K562 (cell line): ENCODE measurements at regions not wholly inside any gene's neighbourhood (a gene's known extent, or its start where the extent isn't known, plus 50 kb on each side); places are given as distances from the start of the nearest gene placed in this dataset.

Source experiments
- ATAC-seq: fragments of 200-7000 bp; cut with Tn5 transposase; 3 replicates; pipeline ENCODE4 v1.9.1; 2020; ENCODE audit warnings: moderate library complexity
- BruUV-seq: library from RNA; stranded (reverse); fragments of 400-500 nt; replicated peaks from 2 replicates; lab custom pipeline; 2021; lab: Mats Ljungman, UMichigan
- CTCF ChIA-PET: fragments of 300-600 bp; formaldehyde crosslinking; extraction: SDS; loops from one replicate; lab custom pipeline; 2021; ENCODE audit warnings: low intra/inter-chr PET ratio; lab: Yijun Ruan, JAX
- POLR2A ChIA-PET: fragments of 300-600, 350-650 bp; sonication (Branson Sonifier 250); formaldehyde crosslinking; extraction: SDS; loops from one replicate; lab custom pipeline; 2021; ENCODE audit warnings: antibody characterized with exemption, inconsistent platforms; lab: Yijun Ruan, JAX
- DNase-seq, 4 experiments: peaks; one replicate each; pipeline versions ENCODE4 v3.0.0 to v3.0.0-alpha.2; 2011 to 2018; ENCODE audit warnings: low spot score in 3 of 4, mixed read lengths in 3 of 4; ENCODE audit errors: extremely low read depth in 1 of 4
- FAIRE-seq: peaks from 2 replicates; lab custom pipeline; 2011; peaks lifted over from hg19 to GRCh38; lab: Jason Lieb, UNC
- H2AFZ ChIP-seq: 2 replicates; pipeline ENCODE4 v1.6.0; 2011; ENCODE audit warnings: low read depth, low read length, control low read depth, inconsistent platforms
- H3K27ac ChIP-seq: fragments of 200-600 bp; 3 replicates; pipeline ENCODE4 v1.8.0; 2011; ENCODE audit warnings: low read depth, mild to moderate bottlenecking, control low read depth, inconsistent platforms, low read length, moderate library complexity, mixed read lengths; ENCODE audit errors: extremely low read depth
- H3K27me3 ChIP-seq, 2 experiments: fragments of 300-600 bp in 1 of 2; 2 replicates in 1 of 2; 3 replicates in 1 of 2; pipeline versions ENCODE4 v1.6.0 to v1.8.0; 2011; ENCODE audit warnings: inconsistent platforms in 2 of 2, low read length in 2 of 2, mild to moderate bottlenecking in 1 of 2, mixed read lengths in 1 of 2, moderate library complexity in 1 of 2; ENCODE audit not compliant: control insufficient read depth in 2 of 2, insufficient read depth in 2 of 2
- H3K36me3 ChIP-seq: fragments of 300-600 bp; 3 replicates; pipeline ENCODE4 v1.8.0; 2011; ENCODE audit warnings: mild to moderate bottlenecking, low read length, inconsistent platforms; ENCODE audit not compliant: control insufficient read depth, insufficient read depth
- H3K4me1 ChIP-seq, 2 experiments: fragments of 200-600 bp in 1 of 2; replicated peaks in 1 of 2; 2 replicates in 1 of 2; 3 replicates in 1 of 2; pipeline versions ENCODE4 v1.5.1 to v1.8.0; 2011; ENCODE audit warnings: inconsistent platforms in 2 of 2, low read length in 2 of 2, mild to moderate bottlenecking in 1 of 2, mixed read lengths in 1 of 2, moderate library complexity in 1 of 2; ENCODE audit not compliant: control insufficient read depth in 2 of 2, insufficient read depth in 2 of 2
- H3K4me2 ChIP-seq: 2 replicates; pipeline ENCODE4 v1.6.1; 2011; ENCODE audit warnings: low read length, control low read depth, inconsistent platforms, mixed read lengths; ENCODE audit not compliant: insufficient read depth
- H3K4me3 ChIP-seq: fragments of 200-600 bp; sonication (generic), shearing (Covaris generic); 2 replicates; pipeline ENCODE4 v1.5.1; 2016; ENCODE audit warnings: control low read depth, inconsistent platforms
- H3K79me2 ChIP-seq: fragments of 200-600 bp; 3 replicates; pipeline ENCODE4 v1.8.0; 2011; ENCODE audit warnings: low read length, inconsistent platforms; ENCODE audit not compliant: control insufficient read depth, insufficient read depth
- H3K9ac ChIP-seq, 2 experiments: 2 replicates each; pipeline versions ENCODE4 v1.6.0 to v1.6.1; 2011; ENCODE audit warnings: low read depth in 2 of 2, low read length in 2 of 2, control low read depth in 1 of 2, inconsistent platforms in 1 of 2, mild to moderate bottlenecking in 1 of 2, mixed read lengths in 1 of 2; ENCODE audit not compliant: insufficient read depth in 1 of 2
- H3K9me1 ChIP-seq: one replicate; pipeline ENCODE4 v1.6.0; 2011; ENCODE audit warnings: inconsistent platforms, mild to moderate bottlenecking, low read length, moderate library complexity; ENCODE audit not compliant: control insufficient read depth, insufficient read depth
- H3K9me3 ChIP-seq: replicated peaks from 2 replicates; pipeline ENCODE4 v1.5.1; 2011; ENCODE audit warnings: low read depth, low read length, inconsistent platforms; ENCODE audit not compliant: control insufficient read depth, insufficient read depth
- H4K20me1 ChIP-seq: replicated peaks from 2 replicates; pipeline ENCODE4 v1.6.1; 2011; ENCODE audit warnings: low read length, inconsistent platforms, mixed read lengths; ENCODE audit not compliant: control insufficient read depth, insufficient read depth
- BCOR ChIP-seq: fragments of 450-650 bp; IDR thresholded peaks from 2 replicates; pipeline ENCODE4 v1.6.1; 2016
- BDP1 ChIP-seq: IDR thresholded peaks from 3 replicates; pipeline ENCODE4 v1.6.1; 2011; ENCODE audit not compliant: insufficient read length, insufficient read depth
- C11orf30 ChIP-seq: fragments of 450-650 bp; IDR thresholded peaks from 2 replicates; pipeline ENCODE4 v1.6.1; 2016; ENCODE audit warnings: low read depth, mild to moderate bottlenecking
- CBFA2T3 ChIP-seq: fragments of 450-650 bp; IDR thresholded peaks from 2 replicates; pipeline ENCODE4 v1.6.1; 2017
- DDX20 ChIP-seq: fragments of 450-650 bp; IDR thresholded peaks from 2 replicates; pipeline ENCODE4 v1.6.1; 2016; ENCODE audit warnings: missing genetic modification characterization, low read depth, mild to moderate bottlenecking, missing compliant biosample characterization, moderate library complexity
- DMBX1 ChIP-seq: fragments of 250-450 bp; sonication (Bioruptor Pico); IDR thresholded peaks from 2 replicates; pipeline ENCODE4 v1.8.0; 2022; ENCODE audit warnings: inconsistent platforms, mild to moderate bottlenecking, moderate library complexity, borderline replicate concordance
- EP300 ChIP-seq: IDR thresholded peaks from 2 replicates; pipeline ENCODE4 v1.6.1; 2012; ENCODE audit warnings: low read length, improper control_type of control experiment
- GABPA ChIP-seq: fragments of 200-800 bp; sonication (Bioruptor generic); conservative IDR thresholded peaks from 2 replicates; pipeline ENCODE4 v1.6.1; 2016; ENCODE audit warnings: low read depth, missing genetic modification characterization, missing compliant biosample characterization
- HBP1 ChIP-seq: fragments of 450-650 bp; formaldehyde crosslinking; IDR thresholded peaks from 2 replicates; pipeline ENCODE4 v1.4.0; 2022; ENCODE audit warnings: missing genetic modification characterization
- HMG20A ChIP-seq: fragments of 450-650 bp; formaldehyde crosslinking; conservative IDR thresholded peaks from 2 replicates; pipeline ENCODE4 v1.4.0; 2020; ENCODE audit warnings: mild to moderate bottlenecking, mixed read lengths
- NFRKB ChIP-seq: fragments of 450-650 bp; IDR thresholded peaks from 2 replicates; pipeline ENCODE4 v1.6.1; 2016; ENCODE audit warnings: low read depth
- NFXL1 ChIP-seq: fragments of 450-650 bp; formaldehyde crosslinking; IDR thresholded peaks from 2 replicates; pipeline ENCODE4 v1.4.0; 2021; ENCODE audit warnings: mild to moderate bottlenecking
- SMAD1 ChIP-seq: fragments of 150-350 bp; IDR thresholded peaks from 2 replicates; pipeline ENCODE4 v1.6.1; 2014; ENCODE audit warnings: low read length, low read depth; ENCODE audit not compliant: partially characterized antibody
- TBL1XR1 ChIP-seq, 2 experiments: IDR thresholded peaks; 2 replicates each; pipeline ENCODE4 v1.6.1; 2012; ENCODE audit warnings: improper control_type of control experiment in 2 of 2, low read length in 2 of 2, mild to moderate bottlenecking in 1 of 2
- XRCC5 ChIP-seq: fragments of 200-400 bp; formaldehyde crosslinking; IDR thresholded peaks from 2 replicates; pipeline ENCODE4 v1.6.1; 2017; ENCODE audit warnings: low read depth, mild to moderate bottlenecking, low read length
- ZNF175 ChIP-seq: fragments of 200-800 bp; sonication (Bioruptor generic); IDR thresholded peaks from 2 replicates; pipeline ENCODE4 v1.6.1; 2016; ENCODE audit warnings: low read depth, mild to moderate bottlenecking, missing genetic modification characterization, missing compliant biosample characterization
- ZNF41 ChIP-seq: fragments of 250-450 bp; sonication (Bioruptor Pico); conservative IDR thresholded peaks from 2 replicates; pipeline ENCODE4 v1.4.0; 2020; ENCODE audit warnings: mild to moderate bottlenecking
- ZNF778 ChIP-seq: fragments of 450-650 bp; formaldehyde crosslinking; IDR thresholded peaks from 2 replicates; pipeline ENCODE4 v1.4.0; 2020; ENCODE audit warnings: mild to moderate bottlenecking, moderate library complexity
- WGBS: fragments of 100-300 bp; shearing (Covaris generic); methylation state at CpG from one replicate; pipeline ENCODE4 v1.1.6; 2016; ENCODE audit warnings: low coverage, mixed read lengths; ENCODE audit not compliant: insufficient coverage; ENCODE audit errors: missing lambda C conversion rate; 5-methylcytosine and 5-hydroxymethylcytosine counted together
- in situ Hi-C: fragments of 300-500 bp; cut with MboI; formaldehyde crosslinking; loops from 4 replicates; pipeline ENCODE4 v1.15.0; 2018; ENCODE audit warnings: inconsistent platforms, mixed read lengths
- intact Hi-C: fragments of 100-400 bp; cut with micrococcal nuclease; formaldehyde crosslinking; loops from 2 replicates; pipeline ENCODE4 v1.14.2; 2022

- CTCF ChIA-PET: no interaction called here
- WGBS: 75% methylated on average over 2 of the region's 2 CpGs
These were observed 66.8 kb upstream of the CTAGE1 start for GRCh38 chr18:22484471-22484870.

GRCh38 chr18:22485808-22486244 lies 68.1 kb upstream of the CTAGE1 start:
- no peaks in the 10 kb centered on the region for H3K79me2 ChIP-seq
- H3K4me2 ChIP-seq: no peak overlapping the region
- no TSS peak for BruUV-seq
- H3K4me1 ChIP-seq: peaks cover 0 to 22% of the 10 kb centered on the region in 2 experiments; a peak in 3 of 5 replicates
- no peaks in the 10 kb centered on the region for H4K20me1 ChIP-seq
- ChIA-PET CTCF (no interaction called here), POLR2A (interaction anchor here (0.9 to 1.0 kb wide), 2 partner anchors 13 to 14 kb away, joined by 3 to 4 read pairs; no protein-coding TSS in a partner anchor)
- 10% methylated on average over 6 of the region's 6 CpGs for WGBS
- peak overlapping the region; percentile 57 for H2AFZ ChIP-seq
- H3K36me3 ChIP-seq: no peaks in the 10 kb centered on the region
- in situ Hi-C loops: no loop called here
- H3K9ac ChIP-seq: no peak overlapping the region
- ATAC-seq: peak; percentile 46
- intact Hi-C loops: no loop called here
- DNase-seq: no peak
- H3K9me1 ChIP-seq: no peaks in the 10 kb centered on the region
- no peaks in the 10 kb centered on the region for H3K27me3 ChIP-seq
- no peak overlapping the region for H3K27ac ChIP-seq
- H3K9me3 ChIP-seq: no peaks in the 10 kb centered on the region
- FAIRE-seq: no peak
- no peak overlapping the region for H3K4me3 ChIP-seq
- no peak for TF ChIP-seq ZNF778 (CRISPR knock-in tag)
- no peak for TF ChIP-seq BCOR
- TF ChIP-seq GABPA (tag): 0 out of 2 replicates have a peak, but pooled peaks have one; percentile 13
- peak; percentile 92 for TF ChIP-seq ZNF175 (CRISPR knock-in tag)
- TF ChIP-seq HBP1 (CRISPR knock-in tag): peak; percentile 57; the same call in 1 of the 2 replicates
- TF ChIP-seq C11orf30: no peak
- TF ChIP-seq HMG20A (CRISPR knock-in tag): no peak
- no peak for TF ChIP-seq CBFA2T3
- no peak for TF ChIP-seq TBL1XR1 (IDR thresholded peaks at IDR 0.05; ENCODE audit: low read length in 2 of 2)
- no peak for TF ChIP-seq DDX20 (tag)
- no peak for TF ChIP-seq BDP1
- no peak for TF ChIP-seq ZNF41 (CRISPR knock-in tag)
- TF ChIP-seq XRCC5: no peak
- no peak for TF ChIP-seq EP300
- TF ChIP-seq NFRKB: no peak
- TF ChIP-seq NFXL1 (CRISPR knock-in tag): 0 out of 2 replicates have a peak, but pooled peaks have one; percentile 10

More at GRCh38 chr18:22484471-22484870, 66.8 kb upstream of the CTAGE1 start:
- H2AFZ ChIP-seq: 0 out of 2 replicates have a peak overlapping the region, but pooled peaks have one; percentile 1
- POLR2A ChIA-PET: no interaction called here
- no peaks in the 10 kb centered on the region for H3K9me3 ChIP-seq
- H3K79me2 ChIP-seq: no peaks in the 10 kb centered on the region
- no peak overlapping the region for H3K4me2 ChIP-seq
- in situ Hi-C loops: no loop called here
- no peak overlapping the region for H3K27ac ChIP-seq
- peak in 1 of 4 experiments; percentile 3 for DNase-seq
- intact Hi-C loops: no loop called here
- H4K20me1 ChIP-seq: no peaks in the 10 kb centered on the region
- H3K4me1 ChIP-seq: peaks cover 0 to 17% of the 10 kb centered on the region in 2 experiments; a peak in 3 of 5 replicates
- no TSS peak for BruUV-seq
- TF ChIP-seq SMAD1 (no peak), DMBX1 (CRISPR knock-in tag) (0 out of 2 replicates have a peak, but pooled peaks have one; percentile 4)
- TF ChIP-seq, all 486 proteins: peak for 1
- FAIRE-seq (no peak), ATAC-seq (no peak)
- Histone ChIP-seq H3K9ac (no peak overlapping the region), H3K36me3 (no peaks in the 10 kb centered on the region), H3K9me1 (no peaks in the 10 kb centered on the region), H3K27me3 (no peaks in the 10 kb centered on the region), H3K4me3 (no peak overlapping the region)
